Gastrocnemius medialis (tissue), 4 donors: ENCODE measurements at regions not wholly inside any gene's neighbourhood (a gene's known extent, or its start where the extent isn't known, plus 50 kb on each side); places are given as distances from the start of the nearest gene placed in this dataset.

ENCODE experiments used
- POLR2A ChIP-seq, 2 donors: fragments of 450-650 bp; IDR thresholded peaks; one replicate each; pipeline ENCODE4 v1.6.1; 2017; ENCODE audit warnings: antibody characterized with exemption in 2 of 2, mild to moderate bottlenecking in 2 of 2, moderate library complexity in 2 of 2
- TF ChIP-seq, protein P1 (sequence below), 5 experiments: fragments of 450-650 bp in 3 of 5; fragments of 200-600 bp in 2 of 5; sonication (generic) in 2 of 5; IDR thresholded peaks in 4 of 5; conservative IDR thresholded peaks in 1 of 5; 1 replicate in 4 of 5; 2 replicates in 1 of 5; pipeline ENCODE4 v1.5.1; 2016 to 2019; ENCODE audit warnings: antibody characterized with exemption in 5 of 5, mild to moderate bottlenecking in 3 of 5, moderate library complexity in 3 of 5

DNA sequence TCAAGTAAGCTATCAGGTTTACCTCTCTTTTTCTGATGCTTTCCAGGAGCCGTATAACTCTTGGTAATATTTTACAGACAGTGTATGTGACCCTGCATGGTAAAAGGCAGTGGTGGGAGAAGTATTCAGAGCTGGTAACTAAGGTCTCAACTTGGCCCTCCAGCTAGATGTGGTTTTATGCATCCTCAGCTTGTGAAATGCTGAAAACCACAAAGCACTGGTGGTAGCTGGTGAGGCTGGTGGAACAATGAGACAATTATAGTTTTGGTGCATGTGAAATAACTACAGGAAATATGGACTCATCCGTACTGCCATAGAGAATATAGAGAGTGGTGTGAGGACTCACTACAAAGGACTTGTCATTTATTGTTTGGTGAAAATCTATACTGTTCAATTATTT, 383.0 kb upstream of the PCDH15 start:
- TF ChIP-seq, protein P1, sequence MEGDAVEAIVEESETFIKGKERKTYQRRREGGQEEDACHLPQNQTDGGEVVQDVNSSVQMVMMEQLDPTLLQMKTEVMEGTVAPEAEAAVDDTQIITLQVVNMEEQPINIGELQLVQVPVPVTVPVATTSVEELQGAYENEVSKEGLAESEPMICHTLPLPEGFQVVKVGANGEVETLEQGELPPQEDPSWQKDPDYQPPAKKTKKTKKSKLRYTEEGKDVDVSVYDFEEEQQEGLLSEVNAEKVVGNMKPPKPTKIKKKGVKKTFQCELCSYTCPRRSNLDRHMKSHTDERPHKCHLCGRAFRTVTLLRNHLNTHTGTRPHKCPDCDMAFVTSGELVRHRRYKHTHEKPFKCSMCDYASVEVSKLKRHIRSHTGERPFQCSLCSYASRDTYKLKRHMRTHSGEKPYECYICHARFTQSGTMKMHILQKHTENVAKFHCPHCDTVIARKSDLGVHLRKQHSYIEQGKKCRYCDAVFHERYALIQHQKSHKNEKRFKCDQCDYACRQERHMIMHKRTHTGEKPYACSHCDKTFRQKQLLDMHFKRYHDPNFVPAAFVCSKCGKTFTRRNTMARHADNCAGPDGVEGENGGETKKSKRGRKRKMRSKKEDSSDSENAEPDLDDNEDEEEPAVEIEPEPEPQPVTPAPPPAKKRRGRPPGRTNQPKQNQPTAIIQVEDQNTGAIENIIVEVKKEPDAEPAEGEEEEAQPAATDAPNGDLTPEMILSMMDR (IDR thresholded peaks at IDR 0.05 in 4 of 5, conservative IDR thresholded peaks at IDR 0.05 in 1 of 5), result no peak
- TF ChIP-seq POLR2A (IDR thresholded peaks at IDR 0.05), result no peak
